Neural progenitor cell (in vitro differentiated cells): ENCODE measurements at regions not wholly inside any gene's neighbourhood (a gene's known extent, or its start where the extent isn't known, plus 50 kb on each side); places are given as distances from the start of the nearest gene placed in this dataset.

Experiments
- EZH2 ChIP-seq: fragments of 200-600 bp; sonication (generic); IDR thresholded peaks from 2 replicates; pipeline ENCODE4 v1.6.1; 2017; ENCODE audit warnings: antibody characterized with exemption, mild to moderate bottlenecking, moderate library complexity
- EZH2phosphoT487 ChIP-seq: fragments of 200-600 bp; sonication (generic); IDR thresholded peaks from 2 replicates; pipeline ENCODE4 v1.6.1; 2017; ENCODE audit warnings: antibody characterized with exemption
- TF ChIP-seq, protein P1 (sequence below): fragments of 200-600 bp; sonication (generic); IDR thresholded peaks from 2 replicates; pipeline ENCODE4 v1.5.1; 2017; ENCODE audit warnings: antibody characterized with exemption, mild to moderate bottlenecking

DNA sequence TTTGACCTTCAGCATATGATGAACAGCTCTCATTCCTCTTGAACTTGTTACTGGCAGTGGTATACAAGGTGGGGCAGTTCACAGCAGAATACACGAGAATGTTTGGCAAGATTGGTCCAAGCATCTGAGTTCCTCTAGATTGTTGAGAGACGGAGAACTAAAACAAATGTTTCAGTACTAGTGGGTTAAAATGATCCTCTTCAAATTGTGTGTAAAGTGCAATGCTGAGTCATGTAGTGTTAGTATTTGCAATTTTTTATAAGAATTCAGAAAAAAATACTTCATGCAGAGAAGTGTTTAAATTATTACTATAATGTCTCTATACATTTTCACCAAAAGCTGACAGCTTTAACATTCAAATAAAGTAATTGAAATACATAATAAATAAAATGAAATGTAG lies 879.8 kb downstream of the TFAP2A start:
- TF ChIP-seq, protein P1, sequence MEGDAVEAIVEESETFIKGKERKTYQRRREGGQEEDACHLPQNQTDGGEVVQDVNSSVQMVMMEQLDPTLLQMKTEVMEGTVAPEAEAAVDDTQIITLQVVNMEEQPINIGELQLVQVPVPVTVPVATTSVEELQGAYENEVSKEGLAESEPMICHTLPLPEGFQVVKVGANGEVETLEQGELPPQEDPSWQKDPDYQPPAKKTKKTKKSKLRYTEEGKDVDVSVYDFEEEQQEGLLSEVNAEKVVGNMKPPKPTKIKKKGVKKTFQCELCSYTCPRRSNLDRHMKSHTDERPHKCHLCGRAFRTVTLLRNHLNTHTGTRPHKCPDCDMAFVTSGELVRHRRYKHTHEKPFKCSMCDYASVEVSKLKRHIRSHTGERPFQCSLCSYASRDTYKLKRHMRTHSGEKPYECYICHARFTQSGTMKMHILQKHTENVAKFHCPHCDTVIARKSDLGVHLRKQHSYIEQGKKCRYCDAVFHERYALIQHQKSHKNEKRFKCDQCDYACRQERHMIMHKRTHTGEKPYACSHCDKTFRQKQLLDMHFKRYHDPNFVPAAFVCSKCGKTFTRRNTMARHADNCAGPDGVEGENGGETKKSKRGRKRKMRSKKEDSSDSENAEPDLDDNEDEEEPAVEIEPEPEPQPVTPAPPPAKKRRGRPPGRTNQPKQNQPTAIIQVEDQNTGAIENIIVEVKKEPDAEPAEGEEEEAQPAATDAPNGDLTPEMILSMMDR = no peak
- no peak for TF ChIP-seq EZH2
- no peak for TF ChIP-seq EZH2phosphoT487
